GM12878 (cell line): ENCODE measurements at regions not wholly inside any gene's neighbourhood (a gene's known extent, or its start where the extent isn't known, plus 50 kb on each side); places are given as distances from the start of the nearest gene placed in this dataset.

ENCODE experiments used
- ATAC-seq: fragments of 200-7000 bp; cut with Tn5 transposase; 3 replicates; pipeline ENCODE4 v1.9.1; 2020; ENCODE audit warnings: mild to moderate bottlenecking, moderate library complexity
- BruUV-seq: library from RNA; stranded (reverse); fragments of 400-500 nt; replicated peaks from 2 replicates; lab custom pipeline; 2021; lab: Mats Ljungman, UMichigan
- CTCF ChIA-PET: fragments of 300-600 bp; sonication (Branson Sonifier 250); formaldehyde crosslinking; extraction: SDS; loops from one replicate; lab custom pipeline; 2021; ENCODE audit warnings: inconsistent platforms; lab: Yijun Ruan, JAX
- POLR2A ChIA-PET: fragments of 350-600 bp; formaldehyde crosslinking; extraction: SDS; loops from one replicate; lab custom pipeline; 2021; ENCODE audit warnings: inconsistent platforms; lab: Charles Lee
- RAD21 ChIA-PET: fragments of 300-600 bp; sonication (Branson Sonifier 250); formaldehyde crosslinking; loops from one replicate; lab custom pipeline; 2023; ENCODE audit warnings: antibody characterized with exemption; ENCODE audit not compliant: unreplicated experiment; lab: Charles Lee
- SMC1A ChIA-PET: fragments of 300-600 bp; sonication (Branson Sonifier 250); formaldehyde crosslinking; loops from one replicate; lab custom pipeline; 2023; ENCODE audit not compliant: unreplicated experiment, uncharacterized antibody; lab: Charles Lee
- DNase-seq: peaks from one replicate; pipeline ENCODE4 v3.0.0-alpha.2; 2011; ENCODE audit warnings: low read depth, low spot score
- FAIRE-seq: peaks from 3 replicates; lab custom pipeline; 2011; peaks lifted over from hg19 to GRCh38; lab: Jason Lieb, UNC
- H2AFZ ChIP-seq: 2 replicates; pipeline ENCODE4 v1.6.0; 2011; ENCODE audit warnings: low read depth, low read length, control low read depth; ENCODE audit not compliant: control insufficient read depth
- H3K27ac ChIP-seq: 2 replicates; pipeline ENCODE4 v1.5.1; 2011; ENCODE audit warnings: control low read depth; ENCODE audit not compliant: control insufficient read depth, insufficient read depth
- H3K27me3 ChIP-seq, 2 experiments: replicated peaks in 1 of 2; 2 replicates each; pipeline versions ENCODE4 v1.6.0 to v1.6.1; 2011; ENCODE audit warnings: low read length in 1 of 2; ENCODE audit not compliant: control insufficient read depth in 2 of 2, insufficient read depth in 2 of 2
- H3K36me3 ChIP-seq, 2 experiments: 2 replicates each; pipeline ENCODE4 v1.5.1; 2011; ENCODE audit warnings: low read length in 1 of 2; ENCODE audit not compliant: control insufficient read depth in 2 of 2, insufficient read depth in 2 of 2
- H3K4me1 ChIP-seq: 2 replicates; pipeline ENCODE4 v1.6.1; 2011; ENCODE audit warnings: mild to moderate bottlenecking, low read length, moderate library complexity, mixed read lengths; ENCODE audit not compliant: control insufficient read depth, insufficient read depth
- H3K4me2 ChIP-seq: 2 replicates; pipeline ENCODE4 v1.6.0; 2011; ENCODE audit warnings: control low read depth; ENCODE audit not compliant: control insufficient read depth, insufficient read depth
- H3K4me3 ChIP-seq: fragments of 200-600 bp; sonication (generic); 2 replicates; pipeline ENCODE4 v1.5.1; 2016
- H3K79me2 ChIP-seq: 2 replicates; pipeline ENCODE4 v1.6.0; 2011; ENCODE audit warnings: low read length; ENCODE audit not compliant: control insufficient read depth, insufficient read depth
- H3K9ac ChIP-seq: 2 replicates; pipeline ENCODE4 v1.8.0; 2011; ENCODE audit warnings: low read length, control low read depth, mixed read lengths; ENCODE audit not compliant: control insufficient read depth, insufficient read depth
- H3K9me3 ChIP-seq: replicated peaks from 3 replicates; pipeline ENCODE4 v1.5.1; 2011; ENCODE audit warnings: mild to moderate bottlenecking, low read length; ENCODE audit not compliant: control insufficient read depth, insufficient read depth
- H4K20me1 ChIP-seq: 2 replicates; pipeline ENCODE4 v1.6.0; 2011; ENCODE audit not compliant: control insufficient read depth, insufficient read depth
- CBFB ChIP-seq: IDR thresholded peaks from 2 replicates; pipeline ENCODE4 v1.6.1; 2016; ENCODE audit warnings: antibody characterized with exemption, low read depth
- MTA3 ChIP-seq: IDR thresholded peaks from 2 replicates; pipeline ENCODE4 v1.6.1; 2012; ENCODE audit warnings: low read length, inconsistent platforms, borderline replicate concordance
- RAD21 ChIP-seq: IDR thresholded peaks from 2 replicates; pipeline ENCODE4 v1.6.1; 2011; ENCODE audit warnings: mild to moderate bottlenecking, low read depth, low read length, moderate library complexity; ENCODE audit not compliant: insufficient read depth
- RELA ChIP-seq: fragments of 450-650 bp; IDR thresholded peaks from 2 replicates; pipeline ENCODE4 v1.8.0; 2014; ENCODE audit warnings: borderline replicate concordance; ENCODE audit not compliant: partially characterized antibody
- SPI1 ChIP-seq: IDR thresholded peaks from 2 replicates; pipeline ENCODE4 v1.6.1; 2011; ENCODE audit warnings: low read depth, mild to moderate bottlenecking, low read length, moderate library complexity, borderline replicate concordance; ENCODE audit not compliant: insufficient read depth
- SREBF2 ChIP-seq: IDR thresholded peaks from 2 replicates; pipeline ENCODE4 v1.6.1; 2012; ENCODE audit warnings: mild to moderate bottlenecking, low read length
- TBL1XR1 ChIP-seq: IDR thresholded peaks from 2 replicates; pipeline ENCODE4 v1.6.1; 2012; ENCODE audit warnings: low read depth, low read length, improper control_type of control experiment
- TCF12 ChIP-seq: IDR thresholded peaks from 2 replicates; pipeline ENCODE4 v1.6.1; 2011; ENCODE audit warnings: low read depth, mild to moderate bottlenecking, low read length
- WGBS: methylation state at CpG from one replicate; pipeline ENCODE4 v1.1.6; 2016; ENCODE audit warnings: low lambda C conversion rate; ENCODE audit not compliant: insufficient replicate concordance, insufficient coverage; ENCODE audit errors: missing lambda C conversion rate; 5-methylcytosine and 5-hydroxymethylcytosine counted together
- in situ Hi-C: fragments of 300-500 bp; cut with MboI; formaldehyde crosslinking; loops from 9 replicates; pipeline ENCODE4 v1.14.3; 2018; ENCODE audit warnings: mixed read lengths
- intact Hi-C: fragments of 100-400 bp; cut with micrococcal nuclease; formaldehyde crosslinking; loops from one replicate; pipeline ENCODE4 v1.14.2; 2022; ENCODE audit not compliant: unreplicated experiment
- TF ChIP-seq, protein P1 (sequence below): IDR thresholded peaks from 2 replicates; pipeline ENCODE4 v1.6.1; 2012; ENCODE audit warnings: low read length, inconsistent platforms
- TF ChIP-seq, protein P2 (sequence below): fragments of 150-350 bp; IDR thresholded peaks from 2 replicates; pipeline ENCODE4 v1.6.1; 2016; ENCODE audit warnings: low read depth, low read length
- TF ChIP-seq, protein P3 (sequence below): IDR thresholded peaks from 2 replicates; pipeline ENCODE4 v1.6.1; 2011; ENCODE audit warnings: mild to moderate bottlenecking, low read depth, low read length, moderate library complexity; ENCODE audit not compliant: insufficient replicate concordance

DNA sequence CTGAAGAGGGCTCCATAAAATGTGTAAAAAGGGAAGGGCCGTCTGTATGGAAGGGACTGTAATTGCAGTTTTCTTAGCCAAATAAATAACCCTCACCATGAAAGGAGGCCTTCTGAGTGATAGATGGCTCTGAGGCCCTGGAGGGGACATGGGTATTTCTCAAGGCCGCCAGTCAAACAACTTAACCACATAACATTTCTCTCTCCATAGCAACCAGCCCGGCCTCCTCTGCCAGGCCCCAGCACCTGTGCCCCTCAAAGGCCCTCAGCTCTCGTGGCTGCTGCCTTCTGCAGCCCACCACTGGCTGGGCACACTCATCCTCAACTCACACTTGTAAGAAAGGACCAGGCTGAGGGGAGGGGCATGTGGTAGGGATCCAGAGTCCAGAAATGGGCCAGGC, 57.0 kb upstream of the GJB5 start:
- H3K4me2 ChIP-seq, result no peak overlapping the region
- H3K4me3 ChIP-seq, result no peak overlapping the region
- intact Hi-C loops, result no loop called here
- no peak for ATAC-seq
- no peaks in the 10 kb centered on the region; a peak in 1 of 4 replicates for H3K27me3 ChIP-seq
- no peaks in the 10 kb centered on the region; the same call in 1 of the 2 replicates for H4K20me1 ChIP-seq
- no peaks in the 10 kb centered on the region for H3K79me2 ChIP-seq
- H3K4me1 ChIP-seq, result no peaks in the 10 kb centered on the region
- TF ChIP-seq RAD21, result no peak
- TF ChIP-seq, protein P1, sequence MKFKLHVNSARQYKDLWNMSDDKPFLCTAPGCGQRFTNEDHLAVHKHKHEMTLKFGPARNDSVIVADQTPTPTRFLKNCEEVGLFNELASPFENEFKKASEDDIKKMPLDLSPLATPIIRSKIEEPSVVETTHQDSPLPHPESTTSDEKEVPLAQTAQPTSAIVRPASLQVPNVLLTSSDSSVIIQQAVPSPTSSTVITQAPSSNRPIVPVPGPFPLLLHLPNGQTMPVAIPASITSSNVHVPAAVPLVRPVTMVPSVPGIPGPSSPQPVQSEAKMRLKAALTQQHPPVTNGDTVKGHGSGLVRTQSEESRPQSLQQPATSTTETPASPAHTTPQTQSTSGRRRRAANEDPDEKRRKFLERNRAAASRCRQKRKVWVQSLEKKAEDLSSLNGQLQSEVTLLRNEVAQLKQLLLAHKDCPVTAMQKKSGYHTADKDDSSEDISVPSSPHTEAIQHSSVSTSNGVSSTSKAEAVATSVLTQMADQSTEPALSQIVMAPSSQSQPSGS, result no peak
- no peaks in the 10 kb centered on the region for H3K9me3 ChIP-seq
- no peaks in the 10 kb centered on the region for H3K36me3 ChIP-seq
- H2AFZ ChIP-seq, result no peak overlapping the region
- H3K9ac ChIP-seq, result no peak overlapping the region
- no peak for FAIRE-seq
- H3K27ac ChIP-seq, result no peak overlapping the region
- ChIA-PET RAD21 (no interaction called here), CTCF (no interaction called here), SMC1A (no interaction called here), POLR2A (no interaction called here)
- WGBS, result 2% methylated on average over 4 of the region's 4 CpGs
- in situ Hi-C loops, result no loop called here
- BruUV-seq, result no TSS peak
- DNase-seq, result no peak

DNA sequence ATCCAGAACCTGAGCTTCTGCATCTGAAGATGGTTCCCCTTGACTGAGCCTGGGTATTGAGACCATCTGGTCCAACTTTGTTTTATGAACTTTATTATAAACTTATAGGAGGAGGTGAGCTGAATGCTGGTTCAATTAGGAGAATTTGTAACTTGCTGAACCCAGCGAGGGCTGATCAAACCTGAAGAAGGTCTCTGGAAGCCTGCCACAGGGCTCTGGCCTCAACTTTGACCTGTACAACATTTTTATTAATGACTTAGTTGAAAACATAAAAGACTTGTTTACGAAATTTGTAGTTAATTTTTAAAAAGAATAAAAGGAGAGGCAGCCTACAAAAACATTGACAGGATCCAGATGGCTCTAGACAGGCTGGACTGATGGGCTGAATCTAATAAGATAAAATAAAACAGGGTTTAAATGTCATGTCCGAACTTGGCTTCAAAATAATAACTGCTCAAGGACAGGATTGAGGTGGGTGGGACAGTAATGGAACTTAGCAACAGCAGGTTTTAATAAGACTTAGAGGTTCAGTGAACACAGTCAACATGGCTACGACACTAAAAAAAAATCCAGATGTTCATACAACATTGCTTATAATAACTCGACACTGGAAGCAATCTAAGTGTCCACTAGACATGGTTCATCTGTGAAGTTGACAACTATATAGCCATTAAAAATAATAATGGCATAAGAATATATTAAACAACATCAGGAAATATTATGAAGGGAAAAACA, 53.4 kb upstream of the GJB5 start:
- ChIA-PET RAD21 (no interaction called here), POLR2A (no interaction called here), SMC1A (no interaction called here), CTCF (no interaction called here)
- Histone ChIP-seq H3K9ac (no peak overlapping the region), H4K20me1 (no peaks in the 10 kb centered on the region), H3K4me3 (no peak overlapping the region), H3K4me1 (no peaks in the 10 kb centered on the region), H2AFZ (no peak overlapping the region), H3K27ac (no peak overlapping the region), H3K27me3 (peaks cover 0 to 2% of the 10 kb centered on the region in 2 experiments; a peak in 2 of 4 replicates), H3K36me3 (no peaks in the 10 kb centered on the region), H3K79me2 (no peaks in the 10 kb centered on the region), H3K4me2 (no peak overlapping the region), H3K9me3 (no peaks in the 10 kb centered on the region)
- DNase-seq, result no peak
- WGBS, result 17% methylated on average over 5 of the region's 5 CpGs
- no peak for ATAC-seq
- intact Hi-C loops, result no loop called here
- no peak for FAIRE-seq
- no TSS peak for BruUV-seq
- in situ Hi-C loops, result no loop called here
- TF ChIP-seq SREBF2 (no peak), RELA (no peak), SPI1 (no peak), TBL1XR1 (no peak), CBFB (no peak), TCF12 (no peak), MTA3 (no peak)
- TF ChIP-seq, protein P2, sequence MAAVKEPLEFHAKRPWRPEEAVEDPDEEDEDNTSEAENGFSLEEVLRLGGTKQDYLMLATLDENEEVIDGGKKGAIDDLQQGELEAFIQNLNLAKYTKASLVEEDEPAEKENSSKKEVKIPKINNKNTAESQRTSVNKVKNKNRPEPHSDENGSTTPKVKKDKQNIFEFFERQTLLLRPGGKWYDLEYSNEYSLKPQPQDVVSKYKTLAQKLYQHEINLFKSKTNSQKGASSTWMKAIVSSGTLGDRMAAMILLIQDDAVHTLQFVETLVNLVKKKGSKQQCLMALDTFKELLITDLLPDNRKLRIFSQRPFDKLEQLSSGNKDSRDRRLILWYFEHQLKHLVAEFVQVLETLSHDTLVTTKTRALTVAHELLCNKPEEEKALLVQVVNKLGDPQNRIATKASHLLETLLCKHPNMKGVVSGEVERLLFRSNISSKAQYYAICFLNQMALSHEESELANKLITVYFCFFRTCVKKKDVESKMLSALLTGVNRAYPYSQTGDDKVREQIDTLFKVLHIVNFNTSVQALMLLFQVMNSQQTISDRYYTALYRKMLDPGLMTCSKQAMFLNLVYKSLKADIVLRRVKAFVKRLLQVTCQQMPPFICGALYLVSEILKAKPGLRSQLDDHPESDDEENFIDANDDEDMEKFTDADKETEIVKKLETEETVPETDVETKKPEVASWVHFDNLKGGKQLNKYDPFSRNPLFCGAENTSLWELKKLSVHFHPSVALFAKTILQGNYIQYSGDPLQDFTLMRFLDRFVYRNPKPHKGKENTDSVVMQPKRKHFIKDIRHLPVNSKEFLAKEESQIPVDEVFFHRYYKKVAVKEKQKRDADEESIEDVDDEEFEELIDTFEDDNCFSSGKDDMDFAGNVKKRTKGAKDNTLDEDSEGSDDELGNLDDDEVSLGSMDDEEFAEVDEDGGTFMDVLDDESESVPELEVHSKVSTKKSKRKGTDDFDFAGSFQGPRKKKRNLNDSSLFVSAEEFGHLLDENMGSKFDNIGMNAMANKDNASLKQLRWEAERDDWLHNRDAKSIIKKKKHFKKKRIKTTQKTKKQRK, result no peak
- TF ChIP-seq, protein P3, sequence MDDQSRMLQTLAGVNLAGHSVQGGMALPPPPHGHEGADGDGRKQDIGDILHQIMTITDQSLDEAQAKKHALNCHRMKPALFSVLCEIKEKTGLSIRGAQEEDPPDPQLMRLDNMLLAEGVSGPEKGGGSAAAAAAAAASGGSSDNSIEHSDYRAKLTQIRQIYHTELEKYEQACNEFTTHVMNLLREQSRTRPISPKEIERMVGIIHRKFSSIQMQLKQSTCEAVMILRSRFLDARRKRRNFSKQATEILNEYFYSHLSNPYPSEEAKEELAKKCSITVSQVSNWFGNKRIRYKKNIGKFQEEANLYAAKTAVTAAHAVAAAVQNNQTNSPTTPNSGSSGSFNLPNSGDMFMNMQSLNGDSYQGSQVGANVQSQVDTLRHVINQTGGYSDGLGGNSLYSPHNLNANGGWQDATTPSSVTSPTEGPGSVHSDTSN, result no peak
